HG03159 (cell line): ENCODE measurements at regions not wholly inside any gene's neighbourhood (a gene's known extent, or its start where the extent isn't known, plus 50 kb on each side); places are given as distances from the start of the nearest gene placed in this dataset.
"Not testable (repeated sequence)": the region's sequence is repeated elsewhere in the genome, so short reads cannot be mapped to it uniquely, and the experiment has no call there.

Experiments
- ATAC-seq: cut with Tn5 transposase; IDR thresholded peaks from one replicate; pipeline ENCODE4 v1.9.1; 2021; ENCODE audit warnings: mild to moderate bottlenecking, moderate library complexity; ENCODE audit not compliant: unreplicated experiment

DNA sequence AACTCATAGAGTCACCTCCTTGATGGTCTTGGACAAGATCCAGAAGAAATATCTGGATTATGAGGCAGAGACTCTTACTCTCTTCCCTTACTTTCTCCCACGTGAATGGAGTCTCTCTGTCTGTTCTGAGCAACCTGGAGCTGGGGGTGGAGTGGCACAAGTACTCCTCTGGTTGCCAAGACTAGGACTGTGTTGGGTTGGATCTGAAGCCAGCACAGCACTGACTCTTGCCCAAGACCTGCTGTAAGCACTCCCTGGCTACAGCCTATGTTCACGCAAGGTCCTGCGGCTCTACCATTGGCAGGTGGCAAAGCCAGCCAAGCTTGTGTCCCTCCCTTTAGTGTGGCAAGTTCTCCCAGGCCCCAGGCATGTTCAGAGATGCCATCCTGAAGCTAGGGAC lies 488.2 kb upstream of the NRG3 start:
- no peak for ATAC-seq

DNA sequence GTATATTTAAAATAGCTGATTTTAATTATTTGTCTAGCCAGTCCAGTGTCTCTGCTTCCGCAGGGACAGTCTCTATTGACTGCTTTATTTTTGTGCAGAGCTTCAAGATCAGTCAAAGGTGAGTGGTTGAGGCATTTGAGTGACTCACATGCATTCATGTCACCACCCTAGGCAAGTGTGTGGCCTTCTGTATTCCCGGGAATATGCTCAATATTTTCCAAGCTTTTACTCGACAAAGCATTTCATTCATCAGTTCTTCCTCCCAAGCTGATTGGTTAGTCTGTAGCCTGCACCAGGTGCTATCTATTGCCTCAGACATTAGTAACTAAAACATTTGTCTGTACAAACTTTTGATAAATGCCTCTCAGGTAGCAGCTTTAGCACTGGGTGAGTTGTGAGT lies 471.5 kb upstream of the NRG3 start:
- no peak for ATAC-seq

- ATAC-seq, result no peak
These were observed 469.6 kb upstream of the NRG3 start for GRCh38 chr10:81405399-81405798.

- no peak for ATAC-seq
These were observed 461.0 kb upstream of the NRG3 start for GRCh38 chr10:81414038-81414437.

- ATAC-seq, result no peak
These were observed 448.3 kb upstream of the NRG3 start for GRCh38 chr10:81426722-81427121.

GRCh38 chr10:81428456-81429134 lies 446.4 kb upstream of the NRG3 start:
- no peak for ATAC-seq

DNA sequence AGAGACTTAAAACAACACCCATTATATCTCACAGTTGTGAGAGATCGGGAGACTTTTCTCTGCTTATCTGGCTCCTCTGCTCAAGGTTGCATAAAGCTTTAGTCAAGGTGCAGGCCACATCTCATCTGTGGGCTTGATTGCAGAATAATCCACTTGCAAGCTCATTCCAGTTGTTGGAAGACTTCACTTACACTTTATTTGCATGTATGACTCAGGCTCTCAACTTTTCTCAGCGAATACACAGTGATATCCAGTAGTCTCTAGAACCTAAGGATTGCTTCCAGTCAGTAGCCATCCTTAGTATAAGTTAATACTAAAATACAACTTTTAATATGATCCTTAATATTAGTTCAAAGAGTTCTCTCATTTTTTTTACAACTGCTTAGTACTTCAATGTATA lies 435.5 kb upstream of the NRG3 start:
- no peak for ATAC-seq

DNA sequence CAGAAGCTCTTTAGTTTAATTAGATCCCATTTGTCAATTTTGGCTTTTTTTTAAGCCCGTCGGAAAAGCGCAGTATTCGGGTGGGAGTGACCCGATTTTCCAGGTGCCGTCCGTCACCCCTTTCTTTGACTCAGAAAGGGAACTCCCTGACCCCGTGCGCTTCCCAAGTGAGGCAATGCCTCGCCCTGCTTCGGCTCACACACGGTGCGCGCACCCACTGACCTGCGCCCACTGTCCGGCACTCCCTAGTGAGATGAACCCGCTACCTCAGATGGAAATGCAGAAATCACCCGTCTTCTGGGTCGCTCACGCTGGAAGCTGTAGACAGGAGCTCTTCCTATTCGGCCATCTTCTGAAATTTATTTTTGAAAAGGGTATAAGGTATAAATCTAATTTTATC lies 433.4 kb upstream of the NRG3 start:
- not testable (repeated sequence) for ATAC-seq

GRCh38 chr10:81444242-81444929 lies 430.6 kb upstream of the NRG3 start:
- no peak for ATAC-seq

DNA sequence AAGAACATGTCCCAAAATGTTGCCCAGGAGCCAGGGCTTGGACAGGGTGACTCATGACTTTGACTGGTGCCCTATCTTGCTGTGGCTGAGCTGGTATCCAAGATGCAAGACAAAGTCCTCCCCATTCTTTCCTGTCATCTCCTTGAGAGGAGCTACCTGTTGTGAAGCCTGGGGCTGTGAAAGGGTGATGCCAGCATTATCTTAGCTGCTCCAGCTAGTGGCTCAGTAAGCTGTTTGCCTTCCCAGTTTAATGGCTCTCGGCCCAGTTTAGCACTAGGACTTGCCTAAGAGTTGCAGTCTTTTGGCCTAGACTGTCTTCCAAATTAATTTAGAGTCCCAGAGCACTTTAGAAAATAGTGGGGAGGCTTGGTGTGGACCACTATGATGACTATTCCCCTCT lies 424.3 kb upstream of the NRG3 start:
- ATAC-seq, result no peak

- ATAC-seq, result no peak
These were observed 402.0 kb upstream of the NRG3 start for GRCh38 chr10:81472927-81473470.

GRCh38 chr10:81473755-81474154 lies 401.2 kb upstream of the NRG3 start:
- no peak for ATAC-seq

DNA sequence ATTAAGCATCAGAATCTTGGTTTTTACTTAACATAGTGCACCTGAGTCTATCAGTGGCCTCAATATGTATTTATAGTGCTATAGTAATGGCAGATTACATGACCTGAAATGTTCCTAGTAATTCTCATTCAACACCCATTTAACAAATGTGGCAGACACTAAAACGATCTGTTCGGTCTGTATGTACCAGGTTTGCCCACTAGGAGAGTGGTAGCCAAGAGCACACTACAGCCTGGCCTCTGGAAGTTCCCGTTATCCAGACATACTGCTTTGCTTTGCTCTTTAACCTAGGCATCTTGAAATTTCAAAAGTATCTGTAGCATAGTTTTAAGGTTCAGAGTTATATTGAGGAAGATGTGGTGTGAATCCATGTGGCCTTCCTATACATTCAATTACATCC lies 395.7 kb upstream of the NRG3 start:
- ATAC-seq, result no peak

GRCh38 chr10:81496626-81497025 lies 378.4 kb upstream of the NRG3 start:
- no peak for ATAC-seq

GRCh38 chr10:81498011-81498551 lies 376.9 kb upstream of the NRG3 start:
- no peak for ATAC-seq

DNA sequence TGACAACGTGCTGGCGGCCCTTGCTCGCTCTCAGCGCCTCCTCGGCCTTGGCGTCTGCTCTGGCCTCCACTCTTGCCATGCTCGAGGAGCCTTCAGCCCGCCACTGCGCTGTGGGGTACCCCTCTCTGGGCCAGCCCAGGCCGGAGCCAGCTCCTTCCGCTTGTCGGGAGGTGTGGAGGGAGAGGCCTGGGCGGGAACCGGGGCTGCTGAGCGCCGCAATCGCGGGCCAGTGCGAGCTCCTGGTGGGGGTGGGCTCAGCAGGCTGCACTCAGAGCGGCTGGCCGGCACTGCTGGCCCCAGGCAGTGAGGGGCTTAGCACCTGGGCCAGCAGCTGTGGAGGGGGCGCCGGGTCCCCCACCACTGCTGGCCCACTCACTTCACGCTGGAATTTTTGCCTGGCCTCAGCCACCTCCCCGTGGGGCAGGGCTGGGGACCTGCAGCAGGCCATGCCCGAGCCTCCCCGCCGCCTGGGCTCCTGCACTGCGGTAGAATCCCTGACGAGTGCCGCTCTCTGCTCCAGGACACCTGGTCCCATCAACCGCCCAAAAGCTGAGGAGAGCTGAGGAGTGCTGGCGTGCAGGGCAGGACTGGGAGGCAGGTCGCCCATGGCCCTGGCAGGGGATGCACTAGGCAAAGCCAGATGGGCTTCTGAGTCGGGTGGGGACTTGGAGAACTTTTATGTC lies 372.2 kb upstream of the NRG3 start:
- no peak for ATAC-seq

GRCh38 chr10:81505777-81506176 lies 369.2 kb upstream of the NRG3 start:
- not testable (repeated sequence) for ATAC-seq

- ATAC-seq, result no peak
These were observed 360.2 kb upstream of the NRG3 start for GRCh38 chr10:81514811-81515210.

DNA sequence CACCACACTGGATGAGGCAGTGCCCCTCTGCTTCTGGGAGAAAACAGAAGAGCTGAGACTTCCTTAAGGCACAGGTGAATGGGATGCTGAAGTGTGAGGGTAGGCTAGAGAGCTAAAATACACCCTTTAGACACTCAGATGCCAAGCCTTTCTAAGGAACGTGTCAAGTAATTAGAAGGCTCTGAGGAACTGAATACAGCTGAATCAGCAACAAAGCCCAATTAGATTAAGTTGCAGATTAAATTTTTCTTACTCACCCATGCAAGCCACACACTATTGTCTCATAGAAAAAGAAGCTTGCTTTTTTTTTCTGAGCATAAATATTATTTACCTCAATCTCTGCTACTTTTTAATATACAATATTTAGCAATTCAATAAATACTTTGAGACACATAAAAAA lies 354.3 kb upstream of the NRG3 start:
- ATAC-seq, result no peak

GRCh38 chr10:81524467-81524866 lies 350.5 kb upstream of the NRG3 start:
- ATAC-seq, result no peak

DNA sequence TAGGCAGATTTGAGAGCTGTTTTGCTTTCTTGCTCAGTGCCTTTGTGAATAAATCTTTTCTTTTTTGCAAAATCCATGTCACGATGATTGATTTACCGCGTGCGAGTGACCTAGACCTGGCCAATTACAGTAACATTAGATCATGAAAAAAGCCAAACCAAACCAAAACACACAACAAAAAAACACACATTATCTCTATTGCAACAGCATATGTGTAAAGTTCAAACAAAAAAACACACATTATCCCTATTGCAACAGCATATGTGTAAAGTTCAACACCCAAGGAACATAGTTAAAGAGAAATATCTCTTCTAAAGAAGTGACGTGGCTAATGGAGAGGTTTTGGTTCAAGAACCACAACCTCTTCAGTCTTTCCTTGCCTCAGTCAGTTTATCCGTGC lies 342.6 kb upstream of the NRG3 start:
- ATAC-seq, result no peak

- ATAC-seq, result no peak
These were observed 340.0 kb upstream of the NRG3 start for GRCh38 chr10:81534991-81535390.
